ENCODE measurements at regions not wholly inside any gene's neighbourhood (a gene's known extent, or its start where the extent isn't known, plus 50 kb on each side); places are given as distances from the start of the nearest gene placed in this dataset.
A peak's percentile ranks its signal among the peaks of the same experiment; 100 is the strongest.

DNA sequence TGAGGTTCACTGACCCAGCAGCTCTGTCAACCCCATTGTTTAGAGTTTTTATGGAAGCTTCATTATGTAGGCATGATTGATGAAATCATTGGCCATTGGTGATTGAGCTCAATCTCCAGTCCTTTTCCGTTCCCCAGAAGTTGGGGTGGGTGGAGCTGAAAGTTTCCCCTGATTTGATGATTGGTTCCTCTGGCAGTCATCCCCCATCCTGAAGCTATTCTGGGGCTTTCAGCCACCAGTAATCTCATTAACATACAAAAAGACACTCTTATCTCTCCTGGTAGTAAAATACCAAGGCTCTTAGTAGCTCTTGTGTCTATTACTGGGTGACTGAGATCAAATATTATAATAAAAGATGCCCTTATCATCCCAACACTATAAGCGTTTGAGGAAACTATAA lies 67.1 kb downstream of the TANC2 start:
- peaks cover 3% of the 10 kb centered on the region; the same call in 1 of the 2 replicates for H3K4me1 ChIP-seq (ENCODE audit: insufficient read depth, low read length)
- no peaks in the 10 kb centered on the region for H3K23me2 ChIP-seq (ENCODE audit: insufficient read length, low read depth, low read length, poor library complexity, severe bottlenecking)
- H3K27ac ChIP-seq (ENCODE audit: insufficient read length, low read depth, low read length), result no peak overlapping the region
- H3K4ac ChIP-seq (ENCODE audit: low read depth, low read length), result no peak overlapping the region
- H3K14ac ChIP-seq (ENCODE audit: insufficient read depth, low read length), result no peak overlapping the region
- no peak overlapping the region for H2BK5ac ChIP-seq (ENCODE audit: insufficient read length, low read length)
- H3K79me1 ChIP-seq (ENCODE audit: insufficient read depth, low read depth, low read length, poor library complexity, severe bottlenecking), result no peaks in the 10 kb centered on the region
- H2AK5ac ChIP-seq (ENCODE audit: insufficient read length, low read length), result no peak overlapping the region
- no peak overlapping the region for H2BK120ac ChIP-seq (ENCODE audit: low read depth, low read length, poor library complexity, severe bottlenecking)
- no peak overlapping the region for H2AFZ ChIP-seq (ENCODE audit: low read length)
- peak; percentile 37 for DNase-seq
- H3K18ac ChIP-seq (ENCODE audit: insufficient read length, low read depth, low read length), result no peak overlapping the region
- no peaks in the 10 kb centered on the region for H4K20me1 ChIP-seq (ENCODE audit: control insufficient read depth, insufficient read depth, insufficient read length)
- H2BK15ac ChIP-seq (ENCODE audit: low read depth, low read length), result no peak overlapping the region
- no peak overlapping the region for H4K8ac ChIP-seq (replicated peaks; ENCODE audit: insufficient read length, low read depth, low read length)
- H2BK12ac ChIP-seq (ENCODE audit: insufficient read length, low read depth, low read length), result no peak overlapping the region
- peaks cover 2 to 3% of the 10 kb centered on the region in 2 experiments; a peak in 3 of 5 replicates for H3K9me3 Mint-ChIP-seq
- TF ChIP-seq, protein P1, sequence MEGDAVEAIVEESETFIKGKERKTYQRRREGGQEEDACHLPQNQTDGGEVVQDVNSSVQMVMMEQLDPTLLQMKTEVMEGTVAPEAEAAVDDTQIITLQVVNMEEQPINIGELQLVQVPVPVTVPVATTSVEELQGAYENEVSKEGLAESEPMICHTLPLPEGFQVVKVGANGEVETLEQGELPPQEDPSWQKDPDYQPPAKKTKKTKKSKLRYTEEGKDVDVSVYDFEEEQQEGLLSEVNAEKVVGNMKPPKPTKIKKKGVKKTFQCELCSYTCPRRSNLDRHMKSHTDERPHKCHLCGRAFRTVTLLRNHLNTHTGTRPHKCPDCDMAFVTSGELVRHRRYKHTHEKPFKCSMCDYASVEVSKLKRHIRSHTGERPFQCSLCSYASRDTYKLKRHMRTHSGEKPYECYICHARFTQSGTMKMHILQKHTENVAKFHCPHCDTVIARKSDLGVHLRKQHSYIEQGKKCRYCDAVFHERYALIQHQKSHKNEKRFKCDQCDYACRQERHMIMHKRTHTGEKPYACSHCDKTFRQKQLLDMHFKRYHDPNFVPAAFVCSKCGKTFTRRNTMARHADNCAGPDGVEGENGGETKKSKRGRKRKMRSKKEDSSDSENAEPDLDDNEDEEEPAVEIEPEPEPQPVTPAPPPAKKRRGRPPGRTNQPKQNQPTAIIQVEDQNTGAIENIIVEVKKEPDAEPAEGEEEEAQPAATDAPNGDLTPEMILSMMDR (conservative IDR thresholded peaks at IDR 0.05), result no peak
- no peak overlapping the region for H3T11ph ChIP-seq (ENCODE audit: low read length)
- no peaks in the 10 kb centered on the region for H3K9me3 ChIP-seq (ENCODE audit: control insufficient read depth, low read depth, low read length)
- H3K27ac Mint-ChIP-seq, result no peak overlapping the region
- peaks cover 11 to 16% of the 10 kb centered on the region in 2 experiments for H3K4me1 Mint-ChIP-seq
- H3K79me2 ChIP-seq (ENCODE audit: insufficient read depth, low read length), result no peaks in the 10 kb centered on the region
- peaks cover 0 to 5% (median 3%) of the 10 kb centered on the region in 3 experiments; a peak in 5 of 7 replicates for H3K36me3 Mint-ChIP-seq (ENCODE audit: insufficient read depth in 1 of 3, low read depth in 3 of 3)
- no peak overlapping the region for H3K4me2 ChIP-seq (ENCODE audit: insufficient read depth, insufficient read length, low read length)
- H3K23ac ChIP-seq (ENCODE audit: insufficient read length, low read depth, low read length), result no peak overlapping the region
- H4K5ac ChIP-seq (ENCODE audit: insufficient read length, low read depth, low read length), result no peak overlapping the region
- no peak overlapping the region for H2BK20ac ChIP-seq (ENCODE audit: low read depth, low read length, poor library complexity, severe bottlenecking)
- no peaks in the 10 kb centered on the region for H3K27me3 Mint-ChIP-seq (ENCODE audit: low read depth)
- H4K91ac ChIP-seq (ENCODE audit: insufficient read length, low read depth, low read length), result no peak overlapping the region
- no peaks in the 10 kb centered on the region for H3K27me3 ChIP-seq (ENCODE audit: insufficient read depth, low read length)
- no peak overlapping the region for H3K4me3 Mint-ChIP-seq
- H3K9ac ChIP-seq (ENCODE audit: extremely low read depth, insufficient read length, low read length), result no peak overlapping the region
- WGBS (ENCODE audit: extremely low coverage, insufficient read length, low lambda C conversion rate), result no CpG with 5 or more reads among the region's 2 CpGs
- H3K56ac ChIP-seq (ENCODE audit: insufficient read length, low read depth, low read length), result no peak overlapping the region
